Cardiac fibroblast (primary cell): ENCODE measurements at regions not wholly inside any gene's neighbourhood (a gene's known extent, or its start where the extent isn't known, plus 50 kb on each side); places are given as distances from the start of the nearest gene placed in this dataset.
A peak's percentile ranks its signal among the peaks of the same experiment; 100 is the strongest.

Experiments used
- DNase-seq, 2 donors: peaks; one replicate each; pipeline versions ENCODE4 v3.0.0 to v3.0.0-alpha.2; 2010; ENCODE audit warnings: low read depth in 2 of 2
- H3K4me3 ChIP-seq, 2 donors: replicated peaks in 1 of 2; 1 replicate in 1 of 2; 2 replicates in 1 of 2; pipeline ENCODE4 v1.5.1; 2011; ENCODE audit warnings: low read depth in 2 of 2, low read length in 2 of 2, mild to moderate bottlenecking in 2 of 2, moderate library complexity in 1 of 2
- CTCF ChIP-seq: IDR thresholded peaks from one replicate; pipeline ENCODE4 v1.5.1; 2011; ENCODE audit warnings: low read depth, mild to moderate bottlenecking, low read length, inconsistent platforms

- DNase-seq = no peak
- no peak overlapping the region for H3K4me3 ChIP-seq
- TF ChIP-seq CTCF = no peak
Measured at GRCh38 chr10:78489034-78489433, 455.4 kb downstream of the RPS24 start.

- no peak for TF ChIP-seq CTCF
- DNase-seq = no peak
- H3K4me3 ChIP-seq = no peak overlapping the region
Measured at GRCh38 chr10:78491812-78492211, 458.1 kb downstream of the RPS24 start.

- no peak for DNase-seq
- H3K4me3 ChIP-seq = no peak overlapping the region
- TF ChIP-seq CTCF = no peak
Measured at GRCh38 chr10:78492424-78492823, 458.8 kb downstream of the RPS24 start.

- DNase-seq = no peak
- H3K4me3 ChIP-seq = no peak overlapping the region
- TF ChIP-seq CTCF = no peak
Measured at GRCh38 chr10:78494179-78494578, 460.5 kb downstream of the RPS24 start.

GRCh38 chr10:78502210-78502936 is 468.7 kb downstream of the RPS24 start:
- peak; percentile 33 to 46 for DNase-seq
- no peak for TF ChIP-seq CTCF
- H3K4me3 ChIP-seq = no peak overlapping the region

- no peak for DNase-seq
- H3K4me3 ChIP-seq = no peak overlapping the region
Measured at GRCh38 chr10:78504181-78504580, 470.5 kb downstream of the RPS24 start.

More at GRCh38 chr10:78504181-78504580, 470.5 kb downstream of the RPS24 start:
- no peak for TF ChIP-seq CTCF
